Activated CD8-positive, alpha-beta memory T cell treated with anti-CD3 and anti-CD28 coated beads, Interleukin-2, amount 50 U/mL, for 48 hours (primary cell): ENCODE measurements at regions not wholly inside any gene's neighbourhood (a gene's known extent, or its start where the extent isn't known, plus 50 kb on each side); places are given as distances from the start of the nearest gene placed in this dataset.
"Not testable (repeated sequence)": the region's sequence is repeated elsewhere in the genome, so short reads cannot be mapped to it uniquely, and the experiment has no call there.

ENCODE experiments used
- DNase-seq: peaks from one replicate; pipeline ENCODE4 v3.0.0-alpha.2; 2020

GRCh38 chr10:2214092-2214491 lies 476.8 kb upstream of the ADARB2 start:
- DNase-seq, result no peak

GRCh38 chr10:2212244-2212834 lies 475.0 kb upstream of the ADARB2 start:
- DNase-seq, result no peak

- no peak for DNase-seq
Measured at GRCh38 chr10:2210088-2210487, 472.8 kb upstream of the ADARB2 start.

- no peak for DNase-seq
Measured at GRCh38 chr10:2208106-2208505, 470.8 kb upstream of the ADARB2 start.

- no peak for DNase-seq
Measured at GRCh38 chr10:2207246-2207922, 470.1 kb upstream of the ADARB2 start.

GRCh38 chr10:2205406-2205805 lies 468.1 kb upstream of the ADARB2 start:
- DNase-seq, result no peak

GRCh38 chr10:2202401-2202800 lies 465.1 kb upstream of the ADARB2 start:
- no peak for DNase-seq

GRCh38 chr10:2201534-2202099 lies 464.3 kb upstream of the ADARB2 start:
- no peak for DNase-seq

GRCh38 chr10:2197663-2198062 lies 460.3 kb upstream of the ADARB2 start:
- DNase-seq, result no peak

- DNase-seq, result no peak
Measured at GRCh38 chr10:2196272-2196671, 458.9 kb upstream of the ADARB2 start.

GRCh38 chr10:2189356-2189755 lies 452.0 kb upstream of the ADARB2 start:
- not testable (repeated sequence) for DNase-seq

GRCh38 chr10:2188371-2188770 lies 451.0 kb upstream of the ADARB2 start:
- no peak for DNase-seq

GRCh38 chr10:2173327-2173726 lies 436.0 kb upstream of the ADARB2 start:
- no peak for DNase-seq

- no peak for DNase-seq
Measured at GRCh38 chr10:2165771-2166460, 428.6 kb upstream of the ADARB2 start.

- DNase-seq, result no peak
Measured at GRCh38 chr10:2150288-2150687, 413.0 kb upstream of the ADARB2 start.

- no peak for DNase-seq
Measured at GRCh38 chr10:2145926-2146478, 408.7 kb upstream of the ADARB2 start.

- no peak for DNase-seq
Measured at GRCh38 chr10:2145491-2145890, 408.2 kb upstream of the ADARB2 start.

GRCh38 chr10:2144584-2144983 lies 407.3 kb upstream of the ADARB2 start:
- DNase-seq, result no peak

- DNase-seq, result no peak
Measured at GRCh38 chr10:2143213-2143835, 406.0 kb upstream of the ADARB2 start.

- no peak for DNase-seq
Measured at GRCh38 chr10:2139746-2140145, 402.4 kb upstream of the ADARB2 start.

- no peak for DNase-seq
Measured at GRCh38 chr10:2137549-2138174, 400.3 kb upstream of the ADARB2 start.

GRCh38 chr10:2130705-2131305 lies 393.5 kb upstream of the ADARB2 start:
- DNase-seq, result no peak
